ENCODE measurements at regions not wholly inside any gene's neighbourhood (a gene's known extent, or its start where the extent isn't known, plus 50 kb on each side); places are given as distances from the start of the nearest gene placed in this dataset.

DNA sequence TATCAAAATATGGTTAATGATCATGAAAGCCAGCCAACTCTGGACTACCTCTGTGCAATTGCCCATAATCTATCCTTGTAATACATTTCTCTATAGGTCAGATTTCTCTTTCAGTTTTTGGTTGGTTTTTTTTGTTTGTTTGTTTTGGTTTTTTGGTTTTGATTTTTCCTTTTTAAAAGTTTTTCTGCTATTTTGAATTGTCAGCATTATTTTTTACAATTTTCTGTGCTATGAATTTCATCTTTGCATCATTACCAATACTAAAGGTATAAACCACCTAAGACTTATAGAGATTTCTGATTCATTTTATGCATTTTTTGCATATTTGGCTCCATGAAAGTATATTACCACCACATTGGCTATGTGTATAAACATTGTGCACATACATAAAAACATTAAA lies 799.6 kb downstream of the ADGRL2 start (continued):
- TF ChIP-seq MEF2A (IDR thresholded peaks at IDR 0.05; ENCODE audit: insufficient read depth, low read depth, low read length), result no peak
- TF ChIP-seq SMAD5 (IDR thresholded peaks at IDR 0.05; ENCODE audit: low read depth), result no peak
- no peak for TF ChIP-seq POLR2AphosphoS5 (IDR thresholded peaks at IDR 0.05; ENCODE audit: low read length)

DNA sequence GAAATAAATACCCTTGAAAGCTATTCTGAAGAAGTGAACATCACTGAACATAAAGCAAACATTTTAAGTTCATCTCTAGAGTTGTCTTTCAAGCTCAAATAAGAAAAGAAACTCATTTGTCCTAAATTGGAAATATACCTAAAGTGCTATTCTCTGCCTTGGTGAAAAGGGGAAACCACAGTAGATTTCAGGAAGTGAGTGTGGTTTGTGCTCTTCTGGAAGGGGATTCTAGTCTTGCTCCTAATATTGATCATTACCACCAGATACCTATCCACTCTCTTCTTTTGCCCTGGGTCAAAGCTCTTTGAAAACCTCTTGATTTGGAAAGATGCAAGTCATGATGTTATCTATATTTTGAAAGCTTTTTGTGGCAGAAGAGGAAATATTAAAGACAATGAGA lies 798.1 kb downstream of the ADGRL2 start:
- CTCF ChIA-PET, result no interaction called here
- H3K4me1 ChIP-seq (ENCODE audit: control insufficient read depth, insufficient read depth, low read length), result no peaks in the 10 kb centered on the region
- no peak overlapping the region for H3K9ac ChIP-seq (ENCODE audit: control insufficient read depth, insufficient read depth, low read length)
- H4K20me1 ChIP-seq (ENCODE audit: control insufficient read depth, insufficient read depth), result no peaks in the 10 kb centered on the region
- no peaks in the 10 kb centered on the region for H3K9me3 ChIP-seq (replicated peaks; ENCODE audit: control insufficient read depth, insufficient read depth, low read length)
- no peak for ATAC-seq
- SMC1A ChIA-PET (ENCODE audit: uncharacterized antibody, unreplicated experiment), result interaction anchor here (1.3 kb wide), 1 partner anchor 571 kb away, joined by 3 read pairs; no protein-coding TSS in a partner anchor
- no peak overlapping the region for H3K4me3 ChIP-seq
- intact Hi-C loops (cut with micrococcal nuclease; ENCODE audit: unreplicated experiment), result no loop called here
- in situ Hi-C loops (cut with MboI), result no loop called here
- H3K4me2 ChIP-seq (ENCODE audit: control insufficient read depth, insufficient read depth), result no peak overlapping the region
- no peaks in the 10 kb centered on the region for H3K36me3 ChIP-seq (ENCODE audit: control insufficient read depth in 2 of 2, insufficient read depth in 2 of 2, low read length in 1 of 2)
- TF ChIP-seq IKZF2 (IDR thresholded peaks at IDR 0.05) (no peak), JUND (IDR thresholded peaks at IDR 0.05; ENCODE audit: low read depth, low read length) (no peak)
- TF ChIP-seq, protein P1, sequence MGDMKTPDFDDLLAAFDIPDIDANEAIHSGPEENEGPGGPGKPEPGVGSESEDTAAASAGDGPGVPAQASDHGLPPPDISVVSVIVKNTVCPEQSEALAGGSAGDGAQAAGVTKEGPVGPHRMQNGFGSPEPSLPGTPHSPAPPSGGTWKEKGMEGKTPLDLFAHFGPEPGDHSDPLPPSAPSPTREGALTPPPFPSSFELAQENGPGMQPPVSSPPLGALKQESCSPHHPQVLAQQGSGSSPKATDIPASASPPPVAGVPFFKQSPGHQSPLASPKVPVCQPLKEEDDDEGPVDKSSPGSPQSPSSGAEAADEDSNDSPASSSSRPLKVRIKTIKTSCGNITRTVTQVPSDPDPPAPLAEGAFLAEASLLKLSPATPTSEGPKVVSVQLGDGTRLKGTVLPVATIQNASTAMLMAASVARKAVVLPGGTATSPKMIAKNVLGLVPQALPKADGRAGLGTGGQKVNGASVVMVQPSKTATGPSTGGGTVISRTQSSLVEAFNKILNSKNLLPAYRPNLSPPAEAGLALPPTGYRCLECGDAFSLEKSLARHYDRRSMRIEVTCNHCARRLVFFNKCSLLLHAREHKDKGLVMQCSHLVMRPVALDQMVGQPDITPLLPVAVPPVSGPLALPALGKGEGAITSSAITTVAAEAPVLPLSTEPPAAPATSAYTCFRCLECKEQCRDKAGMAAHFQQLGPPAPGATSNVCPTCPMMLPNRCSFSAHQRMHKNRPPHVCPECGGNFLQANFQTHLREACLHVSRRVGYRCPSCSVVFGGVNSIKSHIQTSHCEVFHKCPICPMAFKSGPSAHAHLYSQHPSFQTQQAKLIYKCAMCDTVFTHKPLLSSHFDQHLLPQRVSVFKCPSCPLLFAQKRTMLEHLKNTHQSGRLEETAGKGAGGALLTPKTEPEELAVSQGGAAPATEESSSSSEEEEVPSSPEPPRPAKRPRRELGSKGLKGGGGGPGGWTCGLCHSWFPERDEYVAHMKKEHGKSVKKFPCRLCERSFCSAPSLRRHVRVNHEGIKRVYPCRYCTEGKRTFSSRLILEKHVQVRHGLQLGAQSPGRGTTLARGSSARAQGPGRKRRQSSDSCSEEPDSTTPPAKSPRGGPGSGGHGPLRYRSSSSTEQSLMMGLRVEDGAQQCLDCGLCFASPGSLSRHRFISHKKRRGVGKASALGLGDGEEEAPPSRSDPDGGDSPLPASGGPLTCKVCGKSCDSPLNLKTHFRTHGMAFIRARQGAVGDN (IDR thresholded peaks at IDR 0.05), result no peak
- TF ChIP-seq, protein P2, sequence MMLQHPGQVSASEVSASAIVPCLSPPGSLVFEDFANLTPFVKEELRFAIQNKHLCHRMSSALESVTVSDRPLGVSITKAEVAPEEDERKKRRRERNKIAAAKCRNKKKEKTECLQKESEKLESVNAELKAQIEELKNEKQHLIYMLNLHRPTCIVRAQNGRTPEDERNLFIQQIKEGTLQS (IDR thresholded peaks at IDR 0.05; ENCODE audit: borderline replicate concordance, extremely low read depth, low read depth, low read length), result no peak
- no peaks in the 10 kb centered on the region for H3K79me2 ChIP-seq (ENCODE audit: control insufficient read depth, insufficient read depth, low read length)
- no TSS peak for BruUV-seq (replicated peaks)
- FAIRE-seq, result no peak
- no peak overlapping the region for H2AFZ ChIP-seq (ENCODE audit: control insufficient read depth, low read depth, low read length)
- RAD21 ChIA-PET (ENCODE audit: unreplicated experiment), result interaction anchor here (0.5 kb wide), 1 partner anchor 189 kb away, joined by 3 read pairs; no protein-coding TSS in a partner anchor
- DNase-seq (ENCODE audit: low read depth, low spot score), result no peak
- H3K27me3 ChIP-seq (replicated peaks in 1 of 2; ENCODE audit: control insufficient read depth in 2 of 2, insufficient read depth in 2 of 2, low read length in 1 of 2), result no peaks in the 10 kb centered on the region
- POLR2A ChIA-PET, result no interaction called here
- no peak overlapping the region for H3K27ac ChIP-seq (ENCODE audit: control insufficient read depth, insufficient read depth)
